Hematopoietic multipotent progenitor cell treated with erythropoietin and hydrocortisone succinate and interleukin-3 and kit ligand, for 6 days (in vitro differentiated cells): ENCODE measurements at regions not wholly inside any gene's neighbourhood (a gene's known extent, or its start where the extent isn't known, plus 50 kb on each side); places are given as distances from the start of the nearest gene placed in this dataset.

Source experiments
- DNase-seq: peaks from one replicate; pipeline ENCODE4 v3.0.0-alpha.2; 2015

DNA sequence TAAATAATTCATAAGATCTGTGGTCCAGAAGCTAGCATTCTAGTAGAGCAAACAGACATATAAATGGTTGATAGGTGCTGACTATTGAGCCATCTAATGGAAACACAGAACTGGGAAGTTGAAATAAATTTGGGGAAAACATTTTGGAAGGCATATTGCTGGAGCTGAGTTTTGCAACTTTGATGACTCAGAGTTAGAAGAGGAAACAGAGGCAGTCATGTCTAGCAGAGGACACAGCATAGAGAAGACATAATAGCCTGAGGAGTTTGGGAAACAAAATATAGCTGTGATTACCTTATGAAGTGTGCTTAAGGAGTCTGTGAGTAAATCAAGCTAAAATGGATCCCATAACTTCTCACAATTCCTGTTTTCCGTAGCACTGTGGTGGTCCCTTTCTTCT is 86.9 kb upstream of the FLRT2 start:
- no peak for DNase-seq

DNA sequence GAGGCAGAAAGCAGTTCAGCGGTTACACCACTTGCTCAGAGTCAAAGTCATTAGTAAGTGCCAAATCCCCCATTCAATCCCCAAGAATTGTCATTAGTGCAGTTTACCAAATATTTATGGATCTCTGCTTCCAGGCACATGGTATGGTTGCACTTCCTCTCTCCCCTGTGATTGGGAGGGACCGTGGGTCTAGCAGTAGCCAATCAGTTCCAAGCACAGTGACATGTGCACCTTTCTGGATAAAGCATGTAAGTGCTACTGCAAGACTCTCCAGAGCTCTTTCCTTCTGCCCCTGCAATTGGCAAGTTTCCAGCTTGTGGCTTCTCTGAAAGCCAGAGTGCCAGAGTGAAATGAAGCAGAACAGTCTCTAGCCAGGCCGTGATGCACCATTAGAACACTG is 85.3 kb upstream of the FLRT2 start:
- DNase-seq = peak; percentile 29

DNA sequence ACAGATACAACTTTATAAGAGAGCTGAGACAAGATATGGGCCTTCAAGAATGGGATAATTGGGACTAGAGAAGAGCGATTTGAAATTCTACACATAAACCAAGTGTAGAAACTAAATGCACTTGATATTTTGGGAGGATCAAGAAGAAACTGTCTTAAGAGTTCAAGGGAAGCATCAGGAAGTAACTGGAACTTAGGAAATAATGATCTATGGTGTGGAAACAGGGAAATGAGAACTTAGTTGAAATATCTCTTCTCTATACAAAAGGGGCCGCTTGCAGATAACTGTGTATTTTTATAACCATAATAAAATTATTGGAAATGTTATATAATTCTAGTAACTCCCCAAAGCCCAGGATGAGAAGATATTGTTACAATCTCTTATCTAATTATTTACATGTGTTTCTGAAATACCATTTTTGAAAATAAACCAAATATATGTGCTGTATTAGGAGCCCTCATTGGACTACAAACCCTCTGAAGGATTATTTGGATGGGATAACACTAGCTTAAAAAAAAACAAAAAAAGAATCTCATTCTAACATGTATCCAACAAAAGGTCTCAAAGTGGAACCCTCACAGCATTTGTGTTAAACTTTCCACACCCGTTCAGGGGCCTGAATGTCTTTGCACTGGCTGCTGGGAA is 84.7 kb upstream of the FLRT2 start:
- no peak for DNase-seq

DNA sequence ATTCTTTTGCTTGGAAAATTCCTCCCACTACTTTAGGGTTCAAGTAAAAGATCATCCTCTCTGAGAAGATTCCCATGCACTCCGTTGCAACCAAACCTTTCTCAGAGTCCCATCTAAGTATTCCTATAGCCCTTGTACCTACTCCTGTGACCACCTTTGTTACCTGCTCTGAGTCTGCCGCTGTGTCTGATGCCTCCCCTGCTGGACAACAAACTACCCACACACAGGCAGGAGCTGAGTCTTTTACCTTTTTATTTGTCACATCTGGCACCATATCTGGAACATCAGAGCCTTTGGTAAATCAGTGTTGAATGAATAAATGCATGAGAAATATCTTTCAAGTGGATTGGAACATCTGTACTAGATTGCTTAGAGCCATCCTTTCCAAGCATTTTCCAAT is 82.1 kb upstream of the FLRT2 start:
- DNase-seq = no peak

DNA sequence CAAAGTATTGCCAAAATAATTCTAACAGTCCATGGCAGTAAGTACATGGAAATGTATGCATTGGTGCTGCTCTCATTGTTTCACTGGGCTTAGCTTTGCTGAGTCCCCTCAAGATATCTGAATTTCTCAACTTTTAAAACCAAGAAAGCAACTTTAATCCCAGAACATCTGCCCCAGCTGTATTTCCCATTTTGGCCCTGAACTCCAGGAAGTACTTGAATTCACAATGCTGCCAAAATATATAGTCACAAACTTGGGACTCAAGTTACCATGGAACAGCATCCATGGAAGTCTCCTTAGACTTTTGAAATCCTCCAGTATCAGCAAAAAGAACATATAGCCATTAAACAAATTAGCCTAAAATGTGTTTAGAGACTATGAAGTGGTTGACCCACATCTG is 78.5 kb upstream of the FLRT2 start:
- no peak for DNase-seq

DNA sequence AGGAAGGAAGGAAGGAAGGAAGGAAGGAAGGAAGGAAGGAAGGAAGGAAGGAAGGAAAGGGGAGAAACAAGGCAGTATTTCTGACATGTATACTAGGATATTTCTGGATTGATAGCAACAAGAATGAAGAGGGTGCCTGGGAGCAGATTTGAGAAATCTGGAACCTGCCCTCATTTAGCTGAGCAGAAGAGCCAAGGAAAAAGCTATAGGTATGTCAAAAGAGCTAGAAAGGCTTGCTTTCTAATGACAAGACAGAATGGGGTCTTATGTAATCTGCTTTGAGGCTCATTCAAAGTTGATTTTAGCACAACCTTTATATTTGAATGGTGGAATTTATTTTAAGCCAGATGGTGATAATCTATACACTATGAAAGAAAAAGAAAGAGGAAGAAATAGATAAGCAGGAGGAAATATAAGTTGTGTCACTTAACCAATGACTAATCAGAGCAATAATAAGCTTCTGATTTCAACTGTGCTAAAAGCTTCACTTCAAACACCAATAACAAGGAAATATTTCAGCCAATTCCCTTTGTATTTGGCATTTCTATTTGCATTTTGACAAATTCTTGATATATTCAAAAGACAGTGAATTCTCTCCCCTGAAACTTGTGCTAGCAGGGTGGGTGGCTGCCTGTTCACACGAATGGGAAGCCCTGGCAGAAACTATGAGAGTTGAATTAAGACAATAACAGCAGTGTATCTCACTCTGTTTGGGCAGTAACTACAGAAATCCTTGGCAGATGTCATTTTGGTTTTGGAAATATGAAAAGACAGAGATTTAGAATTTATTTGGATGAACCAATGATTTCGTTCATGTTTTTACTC is 76.3 kb upstream of the FLRT2 start:
- no peak for DNase-seq

DNA sequence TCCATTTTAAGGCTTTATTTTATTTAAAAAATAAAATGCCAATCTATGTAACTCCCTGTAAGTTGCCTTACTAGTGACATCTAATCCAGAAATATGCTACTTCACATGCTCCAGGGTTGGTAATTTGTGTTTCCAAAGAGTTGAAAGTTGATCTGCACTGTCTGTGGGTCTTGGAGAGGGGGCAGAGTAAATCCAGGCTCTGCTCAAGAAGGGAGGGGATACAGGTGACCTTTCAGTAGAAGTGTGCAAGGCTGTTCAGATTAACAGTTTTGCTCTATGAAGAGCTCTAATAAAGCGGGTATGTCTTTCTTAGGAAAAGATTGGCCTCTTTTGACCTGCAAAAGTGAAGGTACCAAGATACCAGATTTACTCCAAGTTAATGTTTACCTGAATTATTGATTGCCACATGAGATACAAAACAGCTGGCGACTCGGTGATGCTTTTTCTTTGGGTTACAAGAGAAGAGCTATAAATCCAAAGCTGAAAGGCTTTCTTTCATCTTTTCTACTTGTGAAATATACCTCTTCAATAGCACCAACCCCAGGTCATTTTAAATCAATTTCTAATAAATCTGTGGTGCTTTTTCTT is 75.6 kb upstream of the FLRT2 start:
- no peak for DNase-seq

DNA sequence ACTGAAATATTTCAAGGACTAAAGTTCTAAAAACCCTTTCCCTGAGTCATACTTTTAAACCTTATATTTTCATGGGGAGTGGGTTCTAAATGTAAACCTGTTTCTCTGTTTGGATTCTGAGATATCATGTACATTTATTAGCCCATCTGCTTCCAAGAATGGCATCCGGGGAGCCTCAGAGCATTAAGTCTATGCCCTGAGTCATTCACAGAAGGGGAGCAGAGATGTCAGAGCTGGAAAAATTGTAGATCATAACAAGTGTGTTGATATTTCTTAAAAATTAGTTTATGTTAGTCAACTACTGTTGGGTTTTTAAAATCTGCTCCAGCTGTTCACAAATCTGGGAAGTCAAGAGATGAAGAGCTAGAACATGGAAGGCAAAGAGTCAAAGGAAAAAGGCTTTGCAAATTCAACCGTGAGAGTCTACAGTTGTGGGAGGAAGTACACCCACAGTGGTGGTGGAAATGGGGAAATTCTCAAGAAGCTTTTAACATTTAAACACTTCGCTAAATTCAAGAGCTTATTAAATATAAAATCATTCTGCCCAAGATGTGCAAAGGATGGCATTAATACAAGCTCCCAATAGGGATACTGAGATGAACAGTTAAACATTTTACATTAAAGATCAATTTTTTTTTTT is 70.5 kb upstream of the FLRT2 start:
- no peak for DNase-seq

DNA sequence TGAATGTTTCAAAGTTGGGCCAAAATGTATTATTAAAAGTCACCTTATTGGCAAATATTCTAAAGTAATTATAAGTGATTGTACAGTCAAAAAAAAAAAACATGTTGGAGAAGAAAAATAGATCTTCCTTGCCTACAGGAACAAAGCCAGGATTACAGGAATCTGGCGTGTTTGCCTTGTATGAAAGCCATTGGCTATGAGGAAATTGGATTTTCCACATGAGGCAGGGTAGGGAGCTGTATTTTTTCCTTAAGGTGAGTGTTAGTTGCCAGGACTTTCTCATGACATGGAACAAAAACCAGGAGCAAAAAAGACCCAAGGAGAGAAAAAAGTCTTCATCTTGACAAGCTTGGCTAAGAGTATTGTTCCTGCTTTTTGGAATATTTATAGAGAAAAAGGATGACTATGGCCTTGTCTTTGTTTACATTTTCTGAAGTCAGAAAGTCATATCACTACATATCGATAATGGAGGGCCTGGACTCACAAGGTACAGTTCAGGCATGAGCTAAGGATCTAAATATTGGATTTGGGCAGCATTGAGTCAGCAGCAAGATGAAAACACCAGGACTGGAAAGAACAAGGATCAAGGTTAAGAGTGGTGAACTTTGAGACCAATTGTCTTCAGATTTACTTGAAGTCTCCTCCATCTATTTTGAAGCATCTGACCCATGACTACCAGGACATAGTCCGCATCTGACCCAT is 68.4 kb upstream of the FLRT2 start:
- no peak for DNase-seq

DNA sequence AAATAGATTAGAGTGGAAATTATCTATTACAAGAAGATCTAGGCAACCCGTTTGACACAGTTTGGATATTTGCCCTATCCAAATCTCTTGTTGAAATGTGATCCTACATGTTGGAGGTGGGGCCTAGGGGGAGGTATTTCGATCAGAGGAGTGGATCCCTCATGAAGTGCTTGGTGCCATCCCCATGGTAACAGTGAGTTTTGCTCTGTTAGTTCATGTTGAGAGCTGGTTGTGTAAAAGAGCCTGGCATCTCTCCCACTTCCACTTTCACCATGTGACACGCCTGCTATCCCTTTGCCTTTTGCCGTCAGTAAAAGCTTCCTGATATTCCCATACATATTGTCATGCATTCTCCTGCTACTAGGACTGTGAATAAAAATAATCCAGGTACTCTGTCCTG is 66.4 kb upstream of the FLRT2 start:
- DNase-seq = no peak

DNA sequence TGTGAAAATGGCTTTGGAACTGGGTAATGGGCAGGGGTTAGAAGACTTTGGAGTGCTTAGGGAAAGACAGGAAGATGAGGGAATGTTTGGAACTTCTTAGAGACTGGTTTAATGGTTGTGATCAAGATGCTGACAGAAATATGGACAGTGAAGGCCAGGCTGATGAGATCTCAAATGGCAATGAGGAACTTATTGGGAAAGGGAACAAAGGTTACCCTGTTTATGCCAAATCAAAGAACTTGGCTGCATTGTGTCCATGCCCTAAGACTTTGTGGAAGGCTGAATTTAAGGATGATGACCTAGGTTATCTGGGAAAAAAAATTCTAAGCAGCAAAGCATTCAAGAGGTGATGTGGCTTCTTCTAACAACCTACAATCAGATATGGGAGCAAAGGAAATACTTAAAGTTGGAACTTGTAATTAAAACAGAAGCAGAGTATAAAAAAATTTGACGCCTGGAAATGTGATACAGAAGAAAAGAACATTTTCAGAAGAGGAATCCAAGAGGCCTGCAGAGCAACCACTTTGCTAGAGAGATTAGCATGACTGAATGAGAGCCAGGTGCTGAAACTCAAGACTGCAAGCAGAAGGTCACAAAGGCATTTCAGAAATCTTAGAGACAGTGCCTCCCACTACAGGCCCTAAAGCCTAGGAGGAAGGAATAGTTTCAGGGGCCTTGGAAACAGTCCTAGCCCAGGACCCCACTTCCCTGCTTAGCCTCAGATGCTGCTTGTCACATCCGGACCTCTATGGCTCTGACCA is 65.6 kb upstream of the FLRT2 start:
- no peak for DNase-seq

DNA sequence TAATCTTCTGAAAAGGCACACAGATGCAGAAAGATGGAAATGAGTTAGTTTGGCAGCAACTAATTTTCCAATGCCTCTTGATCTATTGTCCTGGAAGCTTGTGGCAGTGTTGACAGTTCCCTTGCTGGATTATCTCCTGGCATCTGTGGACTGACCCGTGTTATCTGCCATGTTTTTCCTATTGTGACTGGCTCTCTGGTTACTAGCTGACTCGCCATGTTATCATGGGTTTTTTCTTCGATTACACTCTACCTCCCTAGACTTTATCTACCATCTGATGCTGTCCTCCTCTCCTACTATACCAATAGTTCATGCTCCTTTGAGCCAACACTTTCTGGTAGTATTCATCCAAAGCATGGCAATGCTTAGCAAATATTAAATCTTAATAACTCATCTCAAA is 63.3 kb upstream of the FLRT2 start:
- no peak for DNase-seq

DNA sequence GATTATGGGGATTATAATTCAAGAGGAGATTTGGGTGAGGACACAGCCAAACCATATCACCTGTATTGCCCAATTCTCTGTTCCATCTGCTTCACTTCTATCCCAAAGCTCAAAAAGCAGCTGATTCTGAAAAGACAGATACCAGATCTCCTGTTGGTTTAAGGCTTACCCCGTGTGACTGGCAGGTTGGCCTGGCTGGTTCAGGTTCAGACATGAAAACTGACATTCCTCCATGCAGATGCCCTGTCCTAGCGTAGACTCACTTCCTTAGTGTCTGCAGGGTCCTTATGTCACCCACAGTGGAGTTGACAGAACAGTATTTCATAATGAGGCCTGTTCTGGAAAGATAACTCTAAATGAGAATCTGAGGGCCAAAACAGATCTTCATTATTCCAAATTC is 61.1 kb upstream of the FLRT2 start:
- DNase-seq = no peak

DNA sequence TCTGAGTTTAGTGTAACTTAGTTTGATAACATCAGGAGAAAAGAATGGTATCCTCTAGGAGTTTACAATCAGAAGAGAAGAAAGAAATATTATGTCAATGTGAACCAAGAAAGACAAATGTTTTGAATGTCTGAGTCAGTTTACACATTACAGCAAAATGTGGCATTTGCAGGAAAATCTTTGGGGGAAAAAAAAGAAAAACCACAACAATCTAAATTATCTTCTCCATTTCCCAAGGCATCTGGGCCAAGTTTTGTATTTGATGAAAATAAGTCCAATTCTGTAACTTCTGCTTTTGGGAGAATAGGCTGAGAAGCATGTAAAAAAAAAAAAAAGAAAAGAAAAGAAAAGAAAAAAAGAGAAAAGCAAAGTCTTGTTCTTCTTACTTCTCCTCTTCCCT is 58.8 kb upstream of the FLRT2 start:
- DNase-seq = no peak

DNA sequence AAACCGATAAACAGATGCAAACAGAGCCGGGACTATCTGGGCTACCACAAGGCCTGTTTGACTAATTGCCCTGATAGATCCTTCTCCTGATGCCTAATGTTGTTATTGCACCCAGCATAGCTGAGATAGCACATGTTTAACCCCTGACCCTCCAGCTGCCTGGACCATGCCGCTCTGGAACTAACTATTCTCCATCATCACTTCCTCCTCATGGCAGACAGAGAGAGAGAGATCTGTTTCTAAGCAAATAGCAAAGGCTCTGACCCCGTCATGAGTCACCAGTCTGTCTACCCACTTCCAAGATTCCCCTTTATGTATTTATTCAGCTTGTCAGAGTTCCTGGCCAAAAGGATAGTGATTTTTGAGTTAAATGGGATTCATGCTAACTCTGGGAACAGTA is 58.2 kb upstream of the FLRT2 start:
- DNase-seq = no peak

DNA sequence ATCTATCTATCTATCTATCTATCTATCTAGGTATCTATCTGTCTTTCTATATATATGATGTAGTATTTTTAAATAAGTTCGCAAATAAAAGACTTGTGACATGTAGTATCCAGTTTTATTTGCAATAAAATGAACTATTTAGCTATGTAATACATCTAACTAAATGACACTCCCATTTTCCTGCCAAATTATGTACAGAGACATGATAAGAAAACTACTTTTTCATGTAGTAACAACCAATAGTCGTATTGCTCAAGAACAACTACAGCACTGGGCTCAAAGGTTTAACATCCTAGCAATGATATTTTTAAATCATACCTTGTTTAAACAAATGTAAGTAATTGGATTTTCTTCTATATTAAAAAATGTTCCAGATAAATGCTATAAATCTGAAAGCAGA is 55.5 kb upstream of the FLRT2 start:
- DNase-seq = no peak

DNA sequence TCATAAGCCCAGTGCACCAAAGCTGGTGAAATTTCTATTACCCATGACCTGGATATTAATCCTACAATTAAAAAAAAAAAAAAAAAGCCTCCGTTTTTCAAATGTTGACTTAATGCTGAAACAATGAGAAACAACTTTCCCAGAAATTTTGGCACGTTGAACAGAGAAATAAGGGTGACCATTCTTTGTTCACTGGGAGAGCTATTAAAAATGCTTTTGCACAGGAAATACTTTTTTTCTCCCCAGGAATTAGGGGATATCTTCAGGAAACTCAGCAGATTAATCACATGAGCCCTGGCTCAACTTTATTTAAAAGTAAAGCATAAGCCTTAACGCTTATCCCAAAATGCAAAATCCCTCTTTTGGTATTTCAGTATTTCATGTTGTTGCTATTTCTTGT is 54.8 kb upstream of the FLRT2 start:
- no peak for DNase-seq

DNA sequence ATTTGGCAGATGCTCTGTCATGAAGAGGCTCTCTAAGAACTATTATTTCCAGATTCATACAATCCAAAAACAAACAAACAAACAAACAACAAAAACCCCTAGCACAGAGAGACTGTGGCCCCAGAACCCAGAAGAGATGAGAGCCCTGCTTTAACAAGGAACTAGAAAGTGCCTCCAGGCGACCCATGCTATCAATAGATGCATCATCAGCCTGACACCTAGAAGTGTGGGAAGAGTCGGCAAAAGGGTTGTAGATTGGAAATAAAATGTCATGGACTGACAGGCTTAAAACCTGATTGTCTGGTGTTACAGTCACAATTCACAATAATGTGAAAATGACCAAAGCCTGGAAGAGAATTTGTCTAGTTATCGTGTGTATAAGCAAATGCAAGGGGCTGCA is 50.6 kb upstream of the FLRT2 start:
- no peak for DNase-seq

DNA sequence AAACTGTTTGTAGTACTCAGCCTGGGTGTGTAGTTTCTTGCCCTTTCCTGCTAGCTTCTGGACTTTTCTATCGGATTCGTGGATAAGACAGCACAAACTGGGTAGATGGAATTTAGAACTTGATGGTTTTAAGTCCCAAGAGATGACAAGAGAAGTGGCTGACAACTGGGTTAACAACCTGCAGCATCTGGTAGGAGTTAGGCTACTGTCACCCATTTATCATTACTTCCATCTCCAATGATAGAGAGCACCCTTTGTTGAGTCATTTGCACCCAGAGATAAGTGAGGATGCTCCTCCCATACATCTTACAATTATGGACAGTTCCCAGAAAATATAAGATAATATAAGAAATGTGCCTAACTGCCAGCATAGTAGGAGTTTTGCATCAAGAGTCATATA is 50.2 kb upstream of the FLRT2 start:
- DNase-seq = no peak
